Vagina (tissue), 2 donors: ENCODE measurements at regions not wholly inside any gene's neighbourhood (a gene's known extent, or its start where the extent isn't known, plus 50 kb on each side); places are given as distances from the start of the nearest gene placed in this dataset.

Experiments used
- POLR2A ChIP-seq, 2 donors: fragments of 450-650 bp; IDR thresholded peaks; one replicate each; pipeline ENCODE4 v1.6.1; 2017; ENCODE audit warnings: antibody characterized with exemption in 2 of 2, mild to moderate bottlenecking in 2 of 2, moderate library complexity in 2 of 2
- TF ChIP-seq, protein P1 (sequence below), 3 experiments: fragments of 450-650 bp in 2 of 3; fragments of 200-600 bp in 1 of 3; sonication (generic) in 1 of 3; IDR thresholded peaks; one replicate each; pipeline ENCODE4 v1.5.1; 2017 to 2019; ENCODE audit warnings: antibody characterized with exemption in 3 of 3, mild to moderate bottlenecking in 2 of 3, moderate library complexity in 2 of 3

DNA sequence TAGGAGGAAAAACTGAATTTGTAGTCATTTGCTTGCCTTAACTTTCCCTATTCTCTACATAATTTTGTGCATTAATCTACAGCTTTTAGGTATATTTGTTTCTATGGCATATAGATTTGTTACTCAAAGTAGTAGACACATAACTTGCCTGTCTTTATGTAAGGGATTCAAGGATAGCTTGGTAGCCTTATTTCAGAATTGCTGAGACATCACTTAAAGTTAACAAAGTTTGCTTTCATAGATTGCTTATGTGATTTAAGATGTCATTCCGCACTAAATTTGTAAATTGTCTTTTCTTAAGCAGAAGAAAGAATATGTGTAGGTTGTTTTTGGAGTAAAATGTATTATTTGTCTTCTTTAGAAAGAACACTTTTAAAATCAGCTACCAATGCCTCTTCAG, 477.7 kb upstream of the NOVA1 start:
- TF ChIP-seq, protein P1, sequence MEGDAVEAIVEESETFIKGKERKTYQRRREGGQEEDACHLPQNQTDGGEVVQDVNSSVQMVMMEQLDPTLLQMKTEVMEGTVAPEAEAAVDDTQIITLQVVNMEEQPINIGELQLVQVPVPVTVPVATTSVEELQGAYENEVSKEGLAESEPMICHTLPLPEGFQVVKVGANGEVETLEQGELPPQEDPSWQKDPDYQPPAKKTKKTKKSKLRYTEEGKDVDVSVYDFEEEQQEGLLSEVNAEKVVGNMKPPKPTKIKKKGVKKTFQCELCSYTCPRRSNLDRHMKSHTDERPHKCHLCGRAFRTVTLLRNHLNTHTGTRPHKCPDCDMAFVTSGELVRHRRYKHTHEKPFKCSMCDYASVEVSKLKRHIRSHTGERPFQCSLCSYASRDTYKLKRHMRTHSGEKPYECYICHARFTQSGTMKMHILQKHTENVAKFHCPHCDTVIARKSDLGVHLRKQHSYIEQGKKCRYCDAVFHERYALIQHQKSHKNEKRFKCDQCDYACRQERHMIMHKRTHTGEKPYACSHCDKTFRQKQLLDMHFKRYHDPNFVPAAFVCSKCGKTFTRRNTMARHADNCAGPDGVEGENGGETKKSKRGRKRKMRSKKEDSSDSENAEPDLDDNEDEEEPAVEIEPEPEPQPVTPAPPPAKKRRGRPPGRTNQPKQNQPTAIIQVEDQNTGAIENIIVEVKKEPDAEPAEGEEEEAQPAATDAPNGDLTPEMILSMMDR (IDR thresholded peaks at IDR 0.05): no peak
- TF ChIP-seq POLR2A (IDR thresholded peaks at IDR 0.05): no peak
